Uterus (tissue), 2 donors: ENCODE measurements at regions not wholly inside any gene's neighbourhood (a gene's known extent, or its start where the extent isn't known, plus 50 kb on each side); places are given as distances from the start of the nearest gene placed in this dataset.

ENCODE experiments used
- POLR2A ChIP-seq, 2 donors: fragments of 450-650 bp; IDR thresholded peaks; one replicate each; pipeline ENCODE4 v1.6.1; 2016; ENCODE audit warnings: antibody characterized with exemption in 2 of 2, mild to moderate bottlenecking in 1 of 2, moderate library complexity in 1 of 2
- TF ChIP-seq, protein P1 (sequence below), 4 experiments: fragments of 200-600 bp in 2 of 4; fragments of 450-650 bp in 2 of 4; sonication (generic) in 2 of 4; IDR thresholded peaks; one replicate each; pipeline ENCODE4 v1.5.1; 2016 to 2019; ENCODE audit warnings: antibody characterized with exemption in 4 of 4, mild to moderate bottlenecking in 2 of 4, moderate library complexity in 1 of 4

DNA sequence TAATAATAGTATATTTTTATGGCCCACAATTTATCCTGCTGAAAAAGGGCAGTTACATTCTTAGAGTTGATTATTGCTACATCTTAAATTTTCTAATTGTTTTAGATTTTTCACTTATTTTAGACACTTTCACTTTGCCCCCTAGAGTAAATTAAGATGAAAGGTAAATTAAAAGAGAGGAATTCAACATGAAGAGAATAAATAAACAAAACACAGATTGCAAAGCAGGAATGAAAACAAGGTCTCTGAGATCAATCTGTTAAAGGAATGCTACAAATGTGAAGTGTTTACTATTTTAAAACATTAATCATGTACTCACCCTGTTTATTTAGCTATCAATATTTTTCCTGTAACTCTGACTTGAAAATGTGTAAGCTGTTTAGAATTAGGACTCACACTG is 113.5 kb upstream of the ETAA1 start:
- TF ChIP-seq, protein P1, sequence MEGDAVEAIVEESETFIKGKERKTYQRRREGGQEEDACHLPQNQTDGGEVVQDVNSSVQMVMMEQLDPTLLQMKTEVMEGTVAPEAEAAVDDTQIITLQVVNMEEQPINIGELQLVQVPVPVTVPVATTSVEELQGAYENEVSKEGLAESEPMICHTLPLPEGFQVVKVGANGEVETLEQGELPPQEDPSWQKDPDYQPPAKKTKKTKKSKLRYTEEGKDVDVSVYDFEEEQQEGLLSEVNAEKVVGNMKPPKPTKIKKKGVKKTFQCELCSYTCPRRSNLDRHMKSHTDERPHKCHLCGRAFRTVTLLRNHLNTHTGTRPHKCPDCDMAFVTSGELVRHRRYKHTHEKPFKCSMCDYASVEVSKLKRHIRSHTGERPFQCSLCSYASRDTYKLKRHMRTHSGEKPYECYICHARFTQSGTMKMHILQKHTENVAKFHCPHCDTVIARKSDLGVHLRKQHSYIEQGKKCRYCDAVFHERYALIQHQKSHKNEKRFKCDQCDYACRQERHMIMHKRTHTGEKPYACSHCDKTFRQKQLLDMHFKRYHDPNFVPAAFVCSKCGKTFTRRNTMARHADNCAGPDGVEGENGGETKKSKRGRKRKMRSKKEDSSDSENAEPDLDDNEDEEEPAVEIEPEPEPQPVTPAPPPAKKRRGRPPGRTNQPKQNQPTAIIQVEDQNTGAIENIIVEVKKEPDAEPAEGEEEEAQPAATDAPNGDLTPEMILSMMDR (IDR thresholded peaks at IDR 0.05) = no peak
- TF ChIP-seq POLR2A (IDR thresholded peaks at IDR 0.05) = no peak
